ENCODE measurements at regions not wholly inside any gene's neighbourhood (a gene's known extent, or its start where the extent isn't known, plus 50 kb on each side); places are given as distances from the start of the nearest gene placed in this dataset.

- no peak for TF ChIP-seq CTCF (IDR thresholded peaks at IDR 0.05)
- no peak for TF ChIP-seq POLR2A (IDR thresholded peaks at IDR 0.05)
- no peak for TF ChIP-seq EP300 (IDR thresholded peaks at IDR 0.05)
These were observed 216.5 kb upstream of the SLC8A1 start for GRCh38 chr2:40668425-40668824.
